HG03439 (cell line): ENCODE measurements at regions not wholly inside any gene's neighbourhood (a gene's known extent, or its start where the extent isn't known, plus 50 kb on each side); places are given as distances from the start of the nearest gene placed in this dataset.
A peak's percentile ranks its signal among the peaks of the same experiment; 100 is the strongest.

Experiments used
- ATAC-seq: cut with Tn5 transposase; IDR thresholded peaks from one replicate; pipeline ENCODE4 v1.9.1; 2021; ENCODE audit warnings: mild to moderate bottlenecking, moderate library complexity; ENCODE audit not compliant: unreplicated experiment

DNA sequence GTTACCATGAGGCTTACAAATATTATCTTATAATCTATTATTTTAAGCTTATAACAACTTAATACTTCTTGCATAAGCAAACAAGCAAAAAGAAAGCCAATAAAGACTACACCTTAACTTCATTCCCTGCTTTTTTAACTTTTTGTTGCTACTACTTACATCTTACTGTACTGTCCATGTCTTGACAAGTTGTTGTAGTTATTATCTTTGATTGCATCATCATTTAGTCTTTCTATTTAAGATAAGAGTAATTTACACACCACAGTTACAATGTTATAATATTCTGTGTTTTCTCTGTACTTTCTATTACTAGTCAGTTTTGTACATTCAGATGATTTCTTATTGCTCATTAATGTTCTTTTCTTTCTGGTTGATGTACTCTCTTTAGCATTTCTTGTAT is 346.6 kb downstream of the SMARCA1 start:
- ATAC-seq = no peak

DNA sequence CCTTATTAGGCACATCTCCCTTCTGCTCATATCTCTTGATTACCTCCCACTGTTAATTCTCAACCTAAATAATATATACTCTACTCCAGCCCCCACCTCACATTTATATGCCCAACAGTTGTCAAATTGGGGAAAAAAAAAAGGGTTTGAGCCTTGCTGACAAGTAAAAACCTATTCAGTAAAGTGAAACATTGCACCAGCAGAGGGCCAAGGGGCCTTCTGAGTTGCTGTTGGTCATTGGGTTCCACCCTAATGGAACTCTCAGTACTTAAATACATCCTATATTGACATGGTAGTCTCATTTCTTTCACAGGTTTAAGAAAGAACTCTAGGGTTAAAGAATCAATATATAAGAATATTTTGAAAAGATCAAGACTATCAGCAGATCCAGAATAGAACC is 362.2 kb downstream of the SMARCA1 start:
- no peak for ATAC-seq

DNA sequence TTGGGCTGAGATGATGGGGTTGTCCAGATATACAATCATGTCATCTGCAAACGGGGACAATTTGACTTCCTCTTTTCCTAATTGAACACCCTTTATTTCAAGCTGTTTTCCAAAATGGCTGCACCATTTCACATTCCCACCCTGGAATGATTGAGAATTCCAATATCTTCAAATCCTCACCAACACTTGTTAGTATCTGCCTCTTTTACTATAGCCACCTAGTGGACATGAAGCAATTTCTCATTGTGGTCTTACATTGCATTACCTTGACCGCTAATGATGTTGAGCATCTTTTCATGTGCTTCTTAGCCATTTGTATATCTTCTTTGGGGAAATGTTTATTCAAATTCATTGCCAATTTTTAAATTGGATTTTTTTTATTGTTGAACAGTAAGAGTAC is 364.8 kb downstream of the SMARCA1 start:
- ATAC-seq = no peak

DNA sequence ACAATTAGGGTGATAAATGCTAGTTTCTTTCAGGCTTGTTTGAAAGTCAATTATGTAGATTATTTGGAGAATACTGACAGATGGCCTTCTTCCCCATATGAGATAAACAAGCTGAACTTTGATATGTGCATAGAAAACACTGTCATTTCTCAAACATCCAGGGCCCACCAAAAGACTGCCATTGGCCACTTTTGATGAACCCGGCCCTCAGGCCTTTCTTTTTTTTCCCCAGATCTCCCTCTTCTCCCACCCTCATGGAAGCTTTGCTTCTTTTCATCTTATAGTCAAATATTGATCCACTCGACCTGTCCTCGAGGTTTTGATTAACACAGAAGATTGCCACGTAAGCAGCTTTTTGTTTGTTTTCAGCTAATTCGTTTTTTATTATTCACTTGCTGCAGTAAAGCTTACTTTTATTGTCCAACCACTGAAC is 377.4 kb downstream of the SMARCA1 start:
- ATAC-seq = no peak

DNA sequence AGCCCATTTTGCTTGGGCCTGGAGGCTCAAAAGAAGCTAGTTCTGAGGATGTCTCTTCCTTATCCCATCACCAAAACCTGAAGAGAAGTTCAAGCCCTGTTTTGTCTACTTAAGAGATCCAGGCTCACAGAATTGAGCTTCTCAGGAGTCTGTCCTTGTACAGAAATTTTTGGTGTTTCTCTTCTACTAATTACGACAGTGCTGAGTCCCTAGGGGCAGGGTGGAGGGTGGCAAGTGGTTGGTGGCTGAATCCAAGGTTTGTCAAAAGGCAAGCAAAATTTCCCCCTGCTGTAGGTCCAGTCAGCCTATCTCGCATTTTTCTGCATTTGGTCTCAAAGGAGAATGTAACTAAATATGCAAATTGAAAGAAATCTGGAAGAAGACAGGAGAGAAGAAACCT is 377.9 kb downstream of the SMARCA1 start:
- ATAC-seq = no peak

DNA sequence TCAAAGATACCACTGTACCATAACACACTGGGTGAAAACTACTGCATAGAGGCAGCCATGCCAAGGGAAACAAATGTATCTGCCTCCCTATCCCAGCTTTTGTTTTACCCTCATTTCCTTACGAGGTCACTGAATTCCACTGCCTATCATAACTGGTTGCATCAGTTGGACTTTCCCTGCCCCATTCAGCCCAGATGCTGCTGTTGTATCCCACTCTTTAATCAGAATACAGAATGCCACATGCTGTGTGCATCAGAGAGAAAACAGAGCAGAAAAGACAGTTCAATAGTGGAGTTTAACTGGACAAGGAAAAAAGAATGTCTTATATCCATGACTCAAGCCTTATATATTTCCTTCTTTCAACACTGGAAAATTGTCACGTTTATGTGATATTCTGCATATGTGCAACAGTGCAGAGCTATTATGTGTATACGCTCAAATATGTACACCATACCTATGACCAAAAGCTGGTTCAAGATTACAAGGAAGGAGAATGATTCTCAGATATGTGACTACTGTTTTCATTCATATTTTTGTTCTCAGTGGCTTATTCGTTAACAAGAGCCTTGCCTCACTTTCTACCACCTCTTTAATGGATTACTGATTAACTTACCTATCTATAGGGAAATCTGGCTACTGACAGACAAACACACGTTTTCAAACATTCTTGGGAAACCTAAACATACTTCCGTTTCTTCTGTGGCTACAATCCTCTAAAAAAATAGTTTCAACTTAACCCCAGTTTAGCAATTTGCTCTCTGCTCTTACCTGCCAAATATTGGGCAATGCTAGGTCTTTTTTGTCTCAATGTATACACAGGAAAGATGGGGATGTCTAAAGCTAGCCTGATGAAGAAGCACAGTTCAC is 378.9 kb downstream of the SMARCA1 start:
- ATAC-seq = no peak

DNA sequence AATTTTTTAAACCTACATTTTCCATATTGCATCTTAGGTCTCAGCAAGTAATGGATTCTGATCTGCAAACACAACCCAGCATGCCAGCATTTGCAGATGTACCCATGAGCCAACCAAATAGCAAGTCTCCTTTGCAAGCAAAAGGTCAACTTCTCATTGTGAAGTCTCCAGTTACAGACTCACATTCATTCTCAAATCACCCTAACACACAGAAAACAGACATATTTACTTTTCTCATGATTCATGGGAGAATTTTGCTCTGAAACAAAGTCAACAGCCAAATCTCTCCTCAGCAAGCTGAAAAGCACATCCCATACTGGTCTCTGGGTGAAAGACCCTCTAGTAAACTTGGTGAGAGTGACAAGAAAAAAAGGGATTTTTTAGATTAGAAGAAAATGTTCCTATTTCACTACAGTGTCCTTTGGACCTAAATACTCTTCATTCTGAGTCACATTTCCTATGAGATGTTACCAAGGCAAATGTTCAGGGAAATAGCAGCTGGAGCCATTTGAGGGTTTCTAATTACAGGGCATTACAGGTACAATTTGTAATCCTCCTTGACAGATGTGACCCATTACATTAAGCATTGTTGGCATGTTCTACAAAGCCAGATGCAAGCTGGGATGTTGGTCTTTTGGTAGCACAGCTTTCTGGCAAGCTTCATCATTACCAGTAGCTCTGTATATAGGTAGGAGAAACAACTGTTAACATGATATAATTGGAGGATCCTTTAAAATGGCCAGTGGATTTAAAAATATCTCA is 383.3 kb downstream of the SMARCA1 start:
- ATAC-seq = no peak

DNA sequence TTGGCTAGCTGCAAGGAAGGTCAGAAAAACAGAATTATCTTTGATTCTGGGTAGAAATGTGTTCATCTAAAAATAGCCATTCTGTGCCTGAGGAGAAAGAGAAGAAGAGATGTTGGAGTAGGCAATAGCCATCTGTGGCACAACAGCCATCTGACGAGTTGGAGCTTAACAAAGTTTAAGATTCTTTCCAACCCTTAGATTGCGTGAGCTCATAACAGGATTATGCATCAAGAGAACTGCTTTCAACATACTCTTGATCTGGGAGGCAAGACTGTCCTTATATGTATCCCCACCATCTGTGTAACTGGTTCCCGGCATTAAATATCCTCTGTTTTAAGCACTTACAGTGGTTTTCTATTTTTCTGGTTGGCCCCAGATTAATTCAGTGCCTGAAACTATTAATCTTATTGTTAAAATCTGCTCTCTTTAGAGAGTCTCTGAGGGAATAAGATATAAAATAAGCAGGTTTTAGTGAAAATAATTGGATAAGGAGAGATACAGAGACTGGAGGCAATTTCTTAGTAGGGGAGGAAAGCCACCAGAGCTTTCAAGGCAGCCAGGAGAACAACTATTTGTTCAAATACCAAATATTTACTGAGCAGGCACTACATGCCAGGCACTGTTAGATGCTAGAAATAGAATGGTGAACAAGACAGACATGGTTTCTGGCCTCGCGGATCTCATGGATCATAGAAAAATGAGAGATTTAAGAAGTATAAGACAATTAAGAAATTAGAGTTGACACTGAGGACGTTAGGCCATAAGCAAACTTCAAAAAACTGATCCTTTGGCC is 398.0 kb downstream of the SMARCA1 start:
- no peak for ATAC-seq

DNA sequence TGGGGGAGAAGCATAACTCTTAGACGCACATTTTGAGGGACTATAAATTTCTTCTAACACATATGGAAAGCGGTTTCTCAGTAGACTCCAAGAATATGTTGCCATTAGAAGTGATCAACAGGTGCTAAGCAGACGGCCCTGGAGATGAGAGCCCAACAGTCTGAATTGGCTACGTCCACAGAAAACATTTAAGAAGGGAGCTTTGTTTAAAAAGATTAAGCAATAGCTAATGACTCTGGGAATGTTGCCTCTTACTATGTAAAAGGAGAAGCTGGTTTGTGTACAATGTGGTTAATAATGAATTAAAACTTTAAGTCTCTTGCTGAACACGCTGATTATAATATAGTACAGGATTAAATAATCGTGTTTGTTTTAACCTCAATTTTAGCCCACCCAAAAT is 399.5 kb downstream of the SMARCA1 start:
- no peak for ATAC-seq

DNA sequence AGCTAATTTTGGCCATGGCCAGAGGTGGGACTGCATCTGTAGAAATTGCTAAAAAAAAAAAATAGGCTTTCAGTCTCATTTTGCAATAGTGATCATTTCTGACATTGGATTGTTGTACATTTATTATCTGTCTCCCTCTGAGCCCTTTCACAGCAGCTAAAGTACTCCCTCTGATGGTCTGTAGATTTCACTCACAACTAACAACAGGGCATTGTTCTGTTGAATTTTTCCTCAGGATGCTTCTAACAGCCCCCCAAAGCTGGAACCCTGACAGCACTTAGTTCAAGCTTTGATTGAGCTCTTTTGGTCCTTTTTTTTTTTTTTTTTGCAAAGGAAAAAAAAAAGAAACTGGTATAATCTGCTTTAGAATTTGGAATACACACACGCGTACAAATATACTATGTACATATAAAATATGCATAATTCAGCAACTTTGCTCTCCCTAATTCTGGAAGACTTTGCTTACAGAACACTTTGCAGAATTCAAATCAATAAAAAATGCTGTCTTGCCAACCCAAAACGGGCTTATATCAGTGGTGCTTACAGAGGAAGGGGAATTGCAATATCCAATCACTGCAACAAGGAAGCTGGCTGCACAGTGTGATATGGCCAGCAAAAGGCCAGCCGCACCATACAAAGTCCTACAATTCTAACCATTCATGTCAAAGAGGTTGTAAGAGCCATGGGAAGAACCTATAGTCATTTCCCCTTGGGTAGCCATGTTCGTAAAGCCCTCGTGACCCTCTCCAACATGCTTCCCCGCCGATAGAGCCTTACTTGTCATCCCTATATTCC is 406.4 kb downstream of the SMARCA1 start:
- no peak for ATAC-seq

DNA sequence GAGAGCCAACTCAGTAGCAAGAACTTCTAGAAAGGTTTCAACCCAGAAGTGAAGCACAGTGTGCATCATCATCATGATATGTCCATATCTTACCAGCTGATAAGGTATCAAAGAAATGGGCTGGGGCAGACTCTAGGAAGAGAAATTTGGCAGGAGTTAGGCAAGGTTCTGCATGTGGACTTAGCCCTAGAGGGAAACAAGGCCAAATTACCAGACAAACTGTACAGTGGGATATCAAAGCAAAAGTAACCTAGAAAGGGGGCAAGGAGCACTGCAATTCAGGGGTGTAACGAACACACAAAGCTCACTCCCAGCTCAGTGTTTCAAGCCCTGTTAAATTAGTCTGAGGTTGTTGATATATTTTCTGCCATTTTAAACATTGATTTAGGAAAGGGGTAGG is 407.4 kb downstream of the SMARCA1 start:
- no peak for ATAC-seq

DNA sequence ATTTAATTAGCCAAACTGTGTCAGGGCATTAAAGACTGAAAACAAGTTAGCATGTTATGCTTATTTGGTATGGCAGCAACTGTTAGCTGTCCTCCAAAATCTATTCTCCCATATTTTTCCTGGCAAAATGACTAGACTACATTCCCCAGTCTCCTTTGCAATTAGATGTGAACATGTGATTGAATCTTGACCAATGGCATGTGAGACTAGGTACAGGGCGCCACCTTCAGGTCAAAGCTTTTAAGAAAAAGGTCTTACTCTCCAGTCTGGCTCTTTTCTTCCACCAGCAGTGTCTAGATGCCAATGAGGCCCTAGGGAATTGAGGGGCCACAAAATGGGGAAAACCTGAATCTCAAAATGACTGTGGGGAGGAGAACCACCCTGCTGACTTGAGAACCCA is 408.2 kb downstream of the SMARCA1 start:
- ATAC-seq = peak; percentile 69

DNA sequence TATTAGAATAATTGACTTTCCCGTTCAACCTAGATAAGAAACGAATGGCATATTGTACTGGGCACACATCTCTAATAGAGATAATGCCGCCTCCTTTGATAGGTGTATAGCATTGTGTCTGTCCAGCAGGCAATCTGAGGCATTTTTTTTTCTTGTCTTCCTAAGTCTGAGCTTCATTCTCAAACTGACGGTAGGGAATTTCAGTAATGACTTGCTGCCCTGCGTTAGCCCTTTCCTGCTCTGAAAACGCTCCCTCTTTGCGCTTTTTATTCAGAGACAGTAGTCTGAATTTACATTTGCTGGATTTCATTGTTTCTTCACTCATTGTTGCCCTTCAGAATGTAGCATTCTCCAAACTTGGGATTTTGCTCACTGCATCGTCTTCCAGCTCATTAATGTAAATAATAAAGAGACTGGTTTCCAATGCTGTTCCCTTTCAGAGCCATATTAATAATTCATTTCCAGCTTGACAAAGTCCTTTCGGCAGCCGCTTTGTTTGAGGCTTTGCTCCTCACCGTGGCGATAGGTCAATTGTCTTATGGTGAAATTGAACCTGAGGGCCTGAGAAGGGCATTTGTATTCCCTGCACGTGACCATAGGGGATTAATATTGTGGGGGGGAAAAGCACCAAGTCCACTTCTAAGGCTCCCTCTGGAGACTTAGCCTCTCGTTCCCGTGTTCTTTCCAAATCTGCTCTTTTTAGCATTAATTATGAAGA is 412.1 kb downstream of the SMARCA1 start:
- ATAC-seq = no peak

DNA sequence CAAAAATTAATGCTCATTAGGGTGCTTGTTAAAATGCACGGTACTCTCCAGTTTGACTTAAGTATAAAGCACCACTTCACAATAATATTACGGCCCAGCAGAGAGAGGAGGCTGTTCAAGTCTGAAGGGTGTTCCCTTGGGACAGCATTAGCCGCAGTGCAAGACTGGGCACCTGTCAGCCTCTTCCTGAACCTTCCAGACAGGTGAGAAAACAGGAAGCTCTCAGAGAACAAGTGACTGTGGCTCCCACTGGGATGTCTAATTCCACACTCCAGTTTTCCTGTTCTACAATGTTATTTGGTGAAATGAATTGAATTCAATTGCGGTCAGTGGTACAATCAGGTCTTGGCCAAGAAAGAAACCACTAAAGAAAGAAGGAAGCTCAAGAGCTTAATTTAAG is 414.4 kb downstream of the SMARCA1 start:
- ATAC-seq = no peak

DNA sequence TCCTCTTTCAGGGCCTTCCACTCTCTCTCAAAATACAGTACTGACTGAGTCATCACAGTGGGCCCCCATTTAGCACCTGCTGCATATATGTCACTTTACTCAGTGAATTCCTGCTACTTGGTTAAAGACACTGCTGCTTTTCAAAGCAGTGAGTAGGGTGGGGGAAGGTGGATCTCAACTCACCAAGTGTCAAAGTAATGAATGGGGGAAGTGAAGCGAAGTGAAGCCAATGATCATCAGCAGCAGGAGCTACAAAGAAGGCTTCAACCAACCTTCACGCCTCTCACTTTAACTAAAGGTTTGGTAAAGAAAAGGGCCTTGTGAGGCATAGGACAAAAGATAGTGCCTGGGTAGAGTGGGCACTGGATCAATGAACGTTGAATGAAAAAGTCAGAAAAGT is 424.1 kb downstream of the SMARCA1 start:
- ATAC-seq = no peak

DNA sequence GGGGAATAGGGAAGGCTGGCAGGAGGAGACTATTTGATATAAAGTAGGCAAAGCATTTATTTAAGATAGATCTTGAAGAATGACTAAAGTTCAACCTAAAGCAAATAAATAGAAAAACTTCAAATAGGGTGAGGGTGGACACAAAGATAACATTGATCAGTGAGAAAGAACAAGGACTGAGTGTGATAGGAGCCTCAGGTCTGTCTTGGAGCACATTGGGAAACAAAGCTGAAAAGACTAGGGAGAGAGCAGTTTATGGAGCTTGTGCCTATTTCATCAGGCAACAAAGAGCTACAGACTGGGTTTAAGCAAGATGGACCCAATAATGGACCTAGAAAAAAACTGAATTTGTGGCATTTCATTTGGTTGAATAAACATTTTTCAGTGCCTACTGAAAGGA is 425.6 kb downstream of the SMARCA1 start:
- ATAC-seq = no peak

DNA sequence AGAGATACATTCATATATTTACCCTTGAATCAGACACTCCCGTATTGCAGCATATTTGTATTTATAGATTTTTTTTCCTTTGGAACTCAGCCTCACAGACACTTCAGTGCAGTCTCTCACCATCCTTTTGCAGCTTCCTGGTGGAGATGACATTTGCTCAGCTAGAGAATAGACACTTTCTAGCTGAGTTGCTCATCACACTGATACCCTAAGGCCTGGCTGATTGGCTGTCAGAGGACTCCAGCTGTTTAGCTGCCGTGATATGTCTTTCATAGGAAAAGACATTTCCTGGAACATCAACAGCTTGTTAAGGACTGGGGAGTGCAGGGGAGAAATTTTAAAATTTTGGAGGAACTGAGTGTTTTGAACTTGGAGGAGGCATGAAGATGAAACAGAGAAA is 429.6 kb downstream of the SMARCA1 start:
- no peak for ATAC-seq

DNA sequence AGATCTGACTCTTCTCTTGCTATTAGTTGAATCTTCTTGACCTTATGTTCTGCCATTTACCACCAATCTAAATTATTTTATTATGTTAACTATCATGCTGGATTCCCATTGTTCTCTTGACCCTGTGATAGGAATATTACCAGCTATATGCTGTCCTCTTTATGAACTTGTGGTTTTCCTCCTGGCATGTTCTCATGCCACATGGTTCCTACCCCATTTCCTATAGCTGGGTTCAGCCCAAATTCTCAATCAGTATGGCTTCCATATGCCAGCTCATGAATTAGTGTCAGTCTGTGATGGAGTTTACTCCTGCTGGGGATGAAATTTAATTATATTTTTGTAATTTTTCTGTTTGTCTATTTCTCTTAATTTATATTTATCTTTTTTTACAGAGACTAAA is 430.5 kb downstream of the SMARCA1 start:
- no peak for ATAC-seq

DNA sequence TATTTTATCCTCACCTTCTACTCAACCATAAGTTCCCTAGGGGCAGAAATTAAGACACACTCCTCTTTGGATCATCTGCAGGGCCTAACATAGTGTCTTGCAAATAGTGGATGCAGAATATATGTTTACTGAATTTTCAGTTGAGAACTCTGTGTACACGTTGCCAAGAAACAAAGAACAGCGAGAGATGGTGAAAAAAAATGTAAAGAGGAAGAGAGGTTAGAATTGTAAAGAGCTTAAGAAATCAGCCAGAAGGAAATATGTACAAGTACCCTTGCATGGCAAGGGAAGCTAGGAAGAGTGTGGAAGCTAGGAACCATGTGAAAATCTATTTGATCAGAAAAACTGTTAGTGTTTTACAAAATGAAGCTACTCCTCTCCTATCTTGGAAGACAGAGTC is 431.0 kb downstream of the SMARCA1 start:
- ATAC-seq = no peak

DNA sequence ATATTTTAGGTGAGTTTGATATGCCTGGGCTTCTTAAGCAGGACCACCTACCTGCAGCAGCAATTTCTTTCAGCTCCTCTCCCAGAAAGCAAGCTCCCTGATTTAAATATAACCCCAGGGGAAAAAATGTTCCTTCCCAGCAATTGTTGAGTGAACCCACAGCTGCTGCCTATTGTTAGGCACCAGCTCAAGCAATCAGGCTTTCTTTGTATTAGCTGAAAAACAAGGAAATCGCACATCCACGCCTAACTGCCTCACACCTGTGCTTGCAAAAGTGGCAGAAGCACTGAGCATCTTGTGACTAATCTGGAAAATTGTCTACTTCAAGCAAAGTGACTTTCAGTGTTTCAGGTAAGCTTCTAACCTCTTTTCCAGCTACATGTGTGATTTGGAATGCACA is 432.2 kb downstream of the SMARCA1 start:
- no peak for ATAC-seq
